Nephron (organoid): ENCODE measurements at regions not wholly inside any gene's neighbourhood (a gene's known extent, or its start where the extent isn't known, plus 50 kb on each side); places are given as distances from the start of the nearest gene placed in this dataset.

ENCODE experiments used
- H3K27ac Mint-ChIP-seq, 3 experiments: 2 replicates each; pipeline ENCODE4 v1.8.0; 2020; ENCODE audit warnings: mixed read lengths in 3 of 3, mild to moderate bottlenecking in 2 of 3, moderate library complexity in 1 of 3
- H3K27me3 Mint-ChIP-seq: 2 replicates; pipeline ENCODE4 v1.8.0; 2021; ENCODE audit warnings: low read depth, mild to moderate bottlenecking, moderate library complexity, mixed read lengths
- H3K36me3 Mint-ChIP-seq: 2 replicates; pipeline ENCODE4 v1.8.0; 2020; ENCODE audit warnings: low read depth, mixed read lengths
- H3K4me1 Mint-ChIP-seq: 2 replicates; pipeline ENCODE4 v1.8.0; 2020; ENCODE audit warnings: mixed read lengths
- H3K4me3 Mint-ChIP-seq, 3 experiments: 2 replicates each; pipeline ENCODE4 v1.8.0; 2020; ENCODE audit warnings: mild to moderate bottlenecking in 3 of 3, mixed read lengths in 3 of 3, moderate library complexity in 2 of 3
- H3K9me3 Mint-ChIP-seq: 2 replicates; pipeline ENCODE4 v1.8.0; 2020; ENCODE audit warnings: mixed read lengths
- CTCF ChIP-seq, 3 experiments: fragments of 200-600 bp; sonication (generic); IDR thresholded peaks; one replicate each; pipeline ENCODE4 v1.5.0; 2021; ENCODE audit warnings: antibody characterized with exemption in 3 of 3; ENCODE audit not compliant: unreplicated experiment in 3 of 3

- no peak overlapping the region for H3K27ac Mint-ChIP-seq
- no peaks in the 10 kb centered on the region for H3K4me1 Mint-ChIP-seq
- no peak overlapping the region for H3K4me3 Mint-ChIP-seq
- H3K36me3 Mint-ChIP-seq: no peaks in the 10 kb centered on the region
- no peaks in the 10 kb centered on the region for H3K9me3 Mint-ChIP-seq
- no peak for TF ChIP-seq CTCF (IDR thresholded peaks at IDR 0.05; ENCODE audit: unreplicated experiment in 3 of 3)
- H3K27me3 Mint-ChIP-seq: peaks cover 16% of the 10 kb centered on the region
Measured at GRCh38 chr10:8576281-8576680, 521.8 kb downstream of the GATA3 start.

GRCh38 chr10:8576911-8577310 is 522.4 kb downstream of the GATA3 start:
- Mint-ChIP-seq H3K27me3 (peaks cover 22% of the 10 kb centered on the region), H3K27ac (peak overlapping the region in 1 of 3 experiments; percentile 60), H3K36me3 (no peaks in the 10 kb centered on the region), H3K4me1 (no peaks in the 10 kb centered on the region), H3K4me3 (no peak overlapping the region), H3K9me3 (no peaks in the 10 kb centered on the region)
- no peak for TF ChIP-seq CTCF (IDR thresholded peaks at IDR 0.05; ENCODE audit: unreplicated experiment in 3 of 3)

- no peaks in the 10 kb centered on the region for H3K9me3 Mint-ChIP-seq
- no peaks in the 10 kb centered on the region for H3K4me1 Mint-ChIP-seq
- H3K27me3 Mint-ChIP-seq: peaks cover 26% of the 10 kb centered on the region
- no peak for TF ChIP-seq CTCF (IDR thresholded peaks at IDR 0.05; ENCODE audit: unreplicated experiment in 3 of 3)
- no peaks in the 10 kb centered on the region for H3K36me3 Mint-ChIP-seq
- H3K27ac Mint-ChIP-seq: peak overlapping the region in 1 of 3 experiments; percentile 60
- no peak overlapping the region for H3K4me3 Mint-ChIP-seq
Measured at GRCh38 chr10:8577686-8578085, 523.2 kb downstream of the GATA3 start.

- Mint-ChIP-seq H3K4me3 (no peak overlapping the region), H3K4me1 (no peaks in the 10 kb centered on the region)
Measured at GRCh38 chr10:8581521-8582225, 527.2 kb downstream of the GATA3 start.

GRCh38 chr10:8583096-8583495 is 528.6 kb downstream of the GATA3 start:
- Mint-ChIP-seq H3K27ac (no peak overlapping the region), H3K9me3 (no peaks in the 10 kb centered on the region), H3K27me3 (peaks cover 22% of the 10 kb centered on the region), H3K36me3 (no peaks in the 10 kb centered on the region), H3K4me1 (no peaks in the 10 kb centered on the region), H3K4me3 (no peak overlapping the region)
- no peak for TF ChIP-seq CTCF (IDR thresholded peaks at IDR 0.05; ENCODE audit: unreplicated experiment in 3 of 3)

More at GRCh38 chr10:8581521-8582225, 527.2 kb downstream of the GATA3 start:
- no peaks in the 10 kb centered on the region for H3K36me3 Mint-ChIP-seq
- H3K9me3 Mint-ChIP-seq: no peaks in the 10 kb centered on the region
- H3K27ac Mint-ChIP-seq: peak overlapping the region in 1 of 3 experiments; percentile 16
- no peak for TF ChIP-seq CTCF (IDR thresholded peaks at IDR 0.05; ENCODE audit: unreplicated experiment in 3 of 3)
- H3K27me3 Mint-ChIP-seq: peaks cover 18% of the 10 kb centered on the region

- Mint-ChIP-seq H3K9me3 (no peaks in the 10 kb centered on the region), H3K27me3 (peaks cover 32% of the 10 kb centered on the region), H3K4me1 (no peaks in the 10 kb centered on the region), H3K36me3 (no peaks in the 10 kb centered on the region), H3K27ac (no peak overlapping the region), H3K4me3 (no peak overlapping the region)
- no peak for TF ChIP-seq CTCF (IDR thresholded peaks at IDR 0.05; ENCODE audit: unreplicated experiment in 3 of 3)
Measured at GRCh38 chr10:8584666-8585065, 530.2 kb downstream of the GATA3 start.
